ENCODE measurements at regions not wholly inside any gene's neighbourhood (a gene's known extent, or its start where the extent isn't known, plus 50 kb on each side); places are given as distances from the start of the nearest gene placed in this dataset.

- peaks cover 1% of the 10 kb centered on the region for H3K27me3 Mint-ChIP-seq
- no peaks in the 10 kb centered on the region for H3K9me3 Mint-ChIP-seq
- DNase-seq = no peak
- H3K36me3 Mint-ChIP-seq = no peaks in the 10 kb centered on the region
- ATAC-seq (ENCODE audit: low read depth) = no peak
- no peak overlapping the region for H3K4me3 Mint-ChIP-seq
- POLR2A ChIA-PET = no interaction called here
- H3K27ac Mint-ChIP-seq = no peak overlapping the region
- no peaks in the 10 kb centered on the region for H3K4me1 Mint-ChIP-seq
Measured at GRCh38 chr21:16285605-16286126, 555.9 kb downstream of the USP25 start.

- no peak for DNase-seq
- H3K4me1 Mint-ChIP-seq = no peaks in the 10 kb centered on the region
- POLR2A ChIA-PET = no interaction called here
- ATAC-seq (ENCODE audit: low read depth) = no peak
- no peaks in the 10 kb centered on the region for H3K9me3 Mint-ChIP-seq
- H3K4me3 Mint-ChIP-seq = no peak overlapping the region
- no peak overlapping the region for H3K27ac Mint-ChIP-seq
- H3K27me3 Mint-ChIP-seq = no peaks in the 10 kb centered on the region
- H3K36me3 Mint-ChIP-seq = no peaks in the 10 kb centered on the region
Measured at GRCh38 chr21:16287046-16287445, 557.3 kb downstream of the USP25 start.

GRCh38 chr21:16291296-16291695 lies 561.5 kb downstream of the USP25 start:
- DNase-seq (no peak), ATAC-seq (ENCODE audit: low read depth) (no peak)
- H3K36me3 Mint-ChIP-seq = no peaks in the 10 kb centered on the region
- H3K27ac Mint-ChIP-seq = no peak overlapping the region
- no peaks in the 10 kb centered on the region for H3K9me3 Mint-ChIP-seq
- no peaks in the 10 kb centered on the region for H3K4me1 Mint-ChIP-seq
- POLR2A ChIA-PET = no interaction called here
- no peaks in the 10 kb centered on the region for H3K27me3 Mint-ChIP-seq
- no peak overlapping the region for H3K4me3 Mint-ChIP-seq

- H3K9me3 Mint-ChIP-seq = peaks cover 2% of the 10 kb centered on the region
- ATAC-seq (ENCODE audit: low read depth) (no peak), DNase-seq (no peak)
- no peaks in the 10 kb centered on the region for H3K36me3 Mint-ChIP-seq
- POLR2A ChIA-PET = no interaction called here
- no peak overlapping the region for H3K27ac Mint-ChIP-seq
- H3K27me3 Mint-ChIP-seq = no peaks in the 10 kb centered on the region
- H3K4me3 Mint-ChIP-seq = no peak overlapping the region
- no peaks in the 10 kb centered on the region for H3K4me1 Mint-ChIP-seq
Measured at GRCh38 chr21:16294128-16294527, 564.3 kb downstream of the USP25 start.

GRCh38 chr21:16302851-16303282 lies 573.1 kb downstream of the USP25 start:
- Mint-ChIP-seq H3K4me1 (no peaks in the 10 kb centered on the region), H3K27ac (no peak overlapping the region), H3K9me3 (no peaks in the 10 kb centered on the region), H3K36me3 (no peaks in the 10 kb centered on the region), H3K27me3 (no peaks in the 10 kb centered on the region), H3K4me3 (no peak overlapping the region)
- no peak for ATAC-seq (ENCODE audit: low read depth)
- no peak for DNase-seq
- POLR2A ChIA-PET = no interaction called here

GRCh38 chr21:16304174-16305095 lies 574.7 kb downstream of the USP25 start:
- H3K27ac Mint-ChIP-seq = no peak overlapping the region
- ATAC-seq (ENCODE audit: low read depth) (no peak), DNase-seq (no peak)
- H3K9me3 Mint-ChIP-seq = no peaks in the 10 kb centered on the region
- no peak overlapping the region for H3K4me3 Mint-ChIP-seq
- no peaks in the 10 kb centered on the region for H3K4me1 Mint-ChIP-seq
- no peaks in the 10 kb centered on the region for H3K27me3 Mint-ChIP-seq
- POLR2A ChIA-PET = no interaction called here
- no peaks in the 10 kb centered on the region for H3K36me3 Mint-ChIP-seq

GRCh38 chr21:16305686-16306085 lies 575.9 kb downstream of the USP25 start:
- no peaks in the 10 kb centered on the region for H3K4me1 Mint-ChIP-seq
- H3K4me3 Mint-ChIP-seq = no peak overlapping the region
- H3K27ac Mint-ChIP-seq = no peak overlapping the region
- ATAC-seq (ENCODE audit: low read depth) = no peak
- H3K27me3 Mint-ChIP-seq = no peaks in the 10 kb centered on the region
- no peaks in the 10 kb centered on the region for H3K9me3 Mint-ChIP-seq
- H3K36me3 Mint-ChIP-seq = no peaks in the 10 kb centered on the region
- POLR2A ChIA-PET = no interaction called here
- no peak for DNase-seq

- POLR2A ChIA-PET = no interaction called here
- DNase-seq = no peak
- no peak for ATAC-seq (ENCODE audit: low read depth)
- H3K27ac Mint-ChIP-seq = no peak overlapping the region
- no peaks in the 10 kb centered on the region for H3K27me3 Mint-ChIP-seq
- H3K4me1 Mint-ChIP-seq = no peaks in the 10 kb centered on the region
- no peak overlapping the region for H3K4me3 Mint-ChIP-seq
- H3K9me3 Mint-ChIP-seq = no peaks in the 10 kb centered on the region
- no peaks in the 10 kb centered on the region for H3K36me3 Mint-ChIP-seq
Measured at GRCh38 chr21:16307256-16307655, 577.5 kb downstream of the USP25 start.

GRCh38 chr21:16308269-16308668 lies 578.5 kb downstream of the USP25 start:
- Mint-ChIP-seq H3K27ac (no peak overlapping the region), H3K4me1 (no peaks in the 10 kb centered on the region)
- POLR2A ChIA-PET = no interaction called here

GRCh38 chr21:16309250-16309971 lies 579.6 kb downstream of the USP25 start:
- H3K27ac Mint-ChIP-seq = no peak overlapping the region
- no peaks in the 10 kb centered on the region for H3K27me3 Mint-ChIP-seq
- no peaks in the 10 kb centered on the region for H3K4me1 Mint-ChIP-seq
- ATAC-seq (ENCODE audit: low read depth) (no peak), DNase-seq (no peak)
- POLR2A ChIA-PET = no interaction called here
- no peak overlapping the region for H3K4me3 Mint-ChIP-seq
- H3K9me3 Mint-ChIP-seq = no peaks in the 10 kb centered on the region
- no peaks in the 10 kb centered on the region for H3K36me3 Mint-ChIP-seq

More at GRCh38 chr21:16308269-16308668, 578.5 kb downstream of the USP25 start:
- Mint-ChIP-seq H3K9me3 (no peaks in the 10 kb centered on the region), H3K36me3 (no peaks in the 10 kb centered on the region), H3K27me3 (no peaks in the 10 kb centered on the region), H3K4me3 (no peak overlapping the region)
- ATAC-seq (ENCODE audit: low read depth) (no peak), DNase-seq (no peak)

- Mint-ChIP-seq H3K36me3 (no peaks in the 10 kb centered on the region), H3K9me3 (no peaks in the 10 kb centered on the region), H3K4me1 (no peaks in the 10 kb centered on the region), H3K27ac (no peak overlapping the region), H3K4me3 (no peak overlapping the region), H3K27me3 (no peaks in the 10 kb centered on the region)
- DNase-seq = no peak
- POLR2A ChIA-PET = no interaction called here
- ATAC-seq (ENCODE audit: low read depth) = no peak
Measured at GRCh38 chr21:16310176-16310575, 580.4 kb downstream of the USP25 start.

- H3K27me3 Mint-ChIP-seq = no peaks in the 10 kb centered on the region
Measured at GRCh38 chr21:16311229-16311628, 581.4 kb downstream of the USP25 start.

GRCh38 chr21:16312321-16312720 lies 582.5 kb downstream of the USP25 start:
- Mint-ChIP-seq H3K27ac (no peak overlapping the region), H3K9me3 (no peaks in the 10 kb centered on the region), H3K4me1 (no peaks in the 10 kb centered on the region), H3K36me3 (no peaks in the 10 kb centered on the region), H3K4me3 (no peak overlapping the region), H3K27me3 (no peaks in the 10 kb centered on the region)
- no peak for DNase-seq
- POLR2A ChIA-PET = no interaction called here
- no peak for ATAC-seq (ENCODE audit: low read depth)

More at GRCh38 chr21:16311229-16311628, 581.4 kb downstream of the USP25 start:
- no peak overlapping the region for H3K27ac Mint-ChIP-seq
- no peak overlapping the region for H3K4me3 Mint-ChIP-seq
- H3K9me3 Mint-ChIP-seq = no peaks in the 10 kb centered on the region
- H3K4me1 Mint-ChIP-seq = no peaks in the 10 kb centered on the region
- no peak for DNase-seq
- no peaks in the 10 kb centered on the region for H3K36me3 Mint-ChIP-seq
- no peak for ATAC-seq (ENCODE audit: low read depth)
- POLR2A ChIA-PET = no interaction called here

- H3K36me3 Mint-ChIP-seq = no peaks in the 10 kb centered on the region
- POLR2A ChIA-PET = no interaction called here
- no peak overlapping the region for H3K27ac Mint-ChIP-seq
- no peak for ATAC-seq (ENCODE audit: low read depth)
- no peaks in the 10 kb centered on the region for H3K9me3 Mint-ChIP-seq
- no peaks in the 10 kb centered on the region for H3K4me1 Mint-ChIP-seq
- H3K27me3 Mint-ChIP-seq = no peaks in the 10 kb centered on the region
- DNase-seq = no peak
- H3K4me3 Mint-ChIP-seq = no peak overlapping the region
Measured at GRCh38 chr21:16315223-16315622, 585.4 kb downstream of the USP25 start.
